Stromal cell of bone marrow (primary cell): ENCODE measurements at regions not wholly inside any gene's neighbourhood (a gene's known extent, or its start where the extent isn't known, plus 50 kb on each side); places are given as distances from the start of the nearest gene placed in this dataset.

ENCODE experiments used
- DNase-seq: peaks from one replicate; pipeline ENCODE4 v3.0.0-alpha.2; 2012; ENCODE audit warnings: low read depth

GRCh38 chr6:169906688-169907418 is 155.4 kb downstream of the ERMARD start:
- DNase-seq: no peak

DNA sequence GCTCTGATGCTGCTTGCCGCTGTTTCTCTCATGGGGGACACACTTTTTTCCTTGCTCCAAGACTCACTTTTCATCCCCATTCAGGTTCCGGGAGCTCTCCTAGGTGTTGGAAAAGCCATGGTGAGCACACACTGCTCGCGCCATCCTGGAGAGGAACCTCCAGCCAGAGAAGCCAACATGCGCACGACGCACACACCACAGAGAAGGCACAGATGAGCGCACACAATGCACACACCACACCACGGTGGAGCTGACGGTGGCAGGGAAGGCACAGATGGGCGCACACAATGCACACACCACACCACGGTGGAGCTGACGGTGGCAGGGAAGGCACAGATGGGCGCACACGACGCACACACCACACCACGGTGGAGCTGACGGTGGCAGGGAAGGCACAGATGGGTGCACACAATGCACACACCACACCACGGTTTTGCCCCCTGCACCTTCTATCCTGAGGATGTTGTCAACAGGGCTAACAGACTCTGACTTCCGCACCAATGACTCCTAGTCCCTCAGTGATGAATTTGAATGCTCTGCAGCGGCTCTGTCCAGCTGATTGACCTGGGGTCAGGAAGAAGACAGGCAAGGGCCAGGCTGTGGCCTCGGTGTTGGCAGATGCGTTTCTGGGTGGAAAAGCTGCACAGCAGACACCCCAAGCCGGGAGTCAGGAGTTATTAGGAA is 154.7 kb downstream of the ERMARD start:
- no peak for DNase-seq

GRCh38 chr6:169905041-169905807 is 153.8 kb downstream of the ERMARD start:
- DNase-seq: peak; percentile 46

GRCh38 chr6:169904051-169904922 is 152.9 kb downstream of the ERMARD start:
- DNase-seq: no peak

DNA sequence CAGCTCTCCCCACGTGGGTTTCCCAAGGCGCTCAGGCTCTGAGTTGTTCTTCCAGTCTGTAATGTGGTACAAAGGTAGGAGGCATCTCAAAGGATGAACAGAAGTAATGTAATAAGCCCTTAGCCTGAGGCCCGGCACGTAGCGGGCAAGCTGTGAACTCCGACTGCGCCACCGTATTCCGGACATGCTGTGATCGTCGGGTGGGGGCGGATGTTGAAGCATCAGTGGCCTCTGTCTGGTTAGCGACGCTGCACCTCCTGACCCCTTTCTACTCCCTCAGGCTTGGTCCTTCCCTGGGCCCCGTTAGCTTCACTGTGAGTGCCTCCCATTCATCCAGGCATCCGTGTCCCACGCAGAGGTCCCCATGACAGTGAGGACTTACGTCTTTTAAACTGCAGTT is 151.7 kb downstream of the ERMARD start:
- no peak for DNase-seq

DNA sequence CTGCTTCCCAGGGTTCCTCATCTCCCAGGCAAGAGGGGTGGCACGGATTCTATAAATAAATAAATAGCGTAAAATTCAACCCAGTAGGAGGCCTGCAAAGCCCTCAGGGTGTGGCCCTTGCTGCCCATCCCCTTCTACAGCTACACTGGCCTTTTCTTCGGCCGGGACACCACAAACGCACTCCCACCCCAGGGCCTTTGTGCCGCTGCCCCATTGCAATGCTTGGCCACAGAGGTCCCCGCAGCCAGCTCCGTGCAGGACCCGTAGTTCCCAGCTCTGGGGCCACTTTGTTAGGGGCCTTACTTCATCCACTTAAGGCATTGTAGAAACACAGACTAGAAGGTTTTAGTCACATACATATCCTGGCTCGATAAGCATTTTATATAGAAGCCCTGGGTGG is 151.2 kb downstream of the ERMARD start:
- DNase-seq: no peak

GRCh38 chr6:169902070-169902469 is 150.6 kb downstream of the ERMARD start:
- no peak for DNase-seq

DNA sequence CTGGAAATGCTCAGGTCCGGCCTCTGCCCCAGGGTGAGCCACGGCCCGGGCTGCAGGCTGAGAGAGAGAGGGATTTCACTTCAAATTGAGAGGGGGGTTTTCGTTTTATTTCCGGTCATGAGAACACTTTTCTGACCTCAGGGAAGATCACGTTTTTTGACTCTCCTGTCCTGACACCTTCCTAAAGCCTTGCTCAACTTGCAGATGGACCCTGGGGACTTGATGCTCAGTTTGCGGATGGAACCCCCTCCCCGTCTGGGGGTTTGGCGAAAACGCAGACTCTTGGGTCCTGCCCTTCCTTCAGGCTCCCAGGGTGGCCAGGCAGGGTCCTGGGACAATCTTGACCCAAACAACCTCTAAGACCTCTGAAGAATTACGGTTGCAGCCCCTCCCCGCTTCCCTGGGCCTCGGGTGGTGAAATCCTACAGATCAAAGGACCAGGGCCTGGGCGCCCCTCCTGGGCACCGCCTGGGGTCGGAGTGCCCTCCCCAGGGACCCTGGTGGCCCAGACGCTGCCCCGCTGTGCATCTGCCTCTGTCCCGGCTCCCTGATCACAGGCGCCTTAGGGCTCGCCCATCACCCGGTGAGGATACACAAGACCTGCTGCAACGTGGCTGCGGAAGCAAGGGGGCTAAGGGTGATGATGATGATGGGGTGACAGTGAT is 148.2 kb downstream of the ERMARD start:
- DNase-seq: no peak

DNA sequence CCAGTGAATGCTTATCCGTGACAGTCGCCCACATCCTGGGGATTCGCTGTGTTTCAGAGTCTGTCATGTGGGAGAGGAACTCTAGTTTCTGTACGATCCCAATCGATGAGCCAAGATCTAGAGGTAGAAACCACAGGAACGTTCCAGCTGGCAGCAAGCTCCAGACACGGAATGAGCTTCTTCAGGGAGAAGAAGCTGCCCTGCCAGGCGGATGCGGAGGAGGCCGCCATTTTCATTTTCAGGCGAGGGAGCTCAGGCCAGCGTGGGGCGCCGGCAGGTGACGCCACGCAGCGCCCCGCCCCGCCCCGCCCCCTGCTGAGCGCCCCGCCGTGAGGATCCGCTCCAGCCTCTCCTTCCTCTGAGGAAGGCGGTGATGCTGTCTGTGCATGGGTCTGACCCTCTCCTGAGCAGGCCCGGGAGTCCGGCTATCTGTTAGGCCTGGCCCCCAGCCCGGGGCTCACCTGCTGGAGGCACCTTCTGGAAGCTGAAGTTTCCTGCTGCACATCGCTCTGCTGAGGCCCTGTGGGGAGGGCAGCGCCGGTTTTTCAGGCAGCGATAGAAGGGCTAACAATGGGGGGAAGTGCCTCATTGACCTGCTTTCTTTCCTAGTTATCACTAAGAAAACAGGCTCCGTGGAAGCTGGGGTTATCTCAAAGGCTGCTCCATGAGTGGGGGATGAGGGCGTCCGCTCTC is 147.5 kb downstream of the ERMARD start:
- no peak for DNase-seq

DNA sequence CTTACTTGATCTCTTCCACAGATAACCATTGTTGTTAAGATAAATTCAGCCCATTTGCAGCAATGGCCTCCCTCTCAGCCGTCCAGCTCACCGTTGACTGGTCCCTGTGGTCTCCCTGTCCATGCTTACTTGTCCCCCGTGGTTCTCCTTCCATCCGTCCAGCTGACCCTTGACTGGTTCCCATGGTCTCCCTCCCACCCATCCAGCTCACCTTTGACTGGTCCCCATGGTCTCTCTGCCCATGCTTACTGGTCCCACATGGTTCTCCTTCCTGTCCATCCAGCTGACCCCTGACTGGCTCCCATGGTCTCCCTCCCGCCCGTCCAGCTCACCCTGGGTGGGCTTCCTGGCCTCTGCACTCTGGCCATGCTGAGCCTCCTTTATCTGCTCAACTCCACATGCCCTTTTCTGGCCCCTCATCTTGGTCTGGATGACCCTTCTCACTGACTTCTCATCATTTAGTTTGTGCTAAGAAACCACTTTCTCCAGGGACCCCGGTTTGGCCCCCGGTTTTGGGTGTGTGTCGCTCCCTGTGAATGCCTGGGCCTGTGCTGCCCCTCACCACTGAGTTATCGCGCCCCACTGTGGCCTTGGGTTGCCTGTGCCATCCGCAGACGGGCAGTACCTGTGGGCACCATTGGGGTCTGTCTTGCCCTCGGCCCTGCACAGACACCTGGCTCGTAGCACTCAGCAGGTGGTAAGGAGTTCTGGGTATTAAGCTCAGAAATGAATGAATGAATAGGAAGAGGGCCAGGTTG is 146.4 kb downstream of the ERMARD start:
- DNase-seq: no peak

GRCh38 chr6:169896826-169897456 is 145.5 kb downstream of the ERMARD start:
- DNase-seq: no peak

- no peak for DNase-seq
Measured at GRCh38 chr6:169895926-169896761, 144.7 kb downstream of the ERMARD start.

DNA sequence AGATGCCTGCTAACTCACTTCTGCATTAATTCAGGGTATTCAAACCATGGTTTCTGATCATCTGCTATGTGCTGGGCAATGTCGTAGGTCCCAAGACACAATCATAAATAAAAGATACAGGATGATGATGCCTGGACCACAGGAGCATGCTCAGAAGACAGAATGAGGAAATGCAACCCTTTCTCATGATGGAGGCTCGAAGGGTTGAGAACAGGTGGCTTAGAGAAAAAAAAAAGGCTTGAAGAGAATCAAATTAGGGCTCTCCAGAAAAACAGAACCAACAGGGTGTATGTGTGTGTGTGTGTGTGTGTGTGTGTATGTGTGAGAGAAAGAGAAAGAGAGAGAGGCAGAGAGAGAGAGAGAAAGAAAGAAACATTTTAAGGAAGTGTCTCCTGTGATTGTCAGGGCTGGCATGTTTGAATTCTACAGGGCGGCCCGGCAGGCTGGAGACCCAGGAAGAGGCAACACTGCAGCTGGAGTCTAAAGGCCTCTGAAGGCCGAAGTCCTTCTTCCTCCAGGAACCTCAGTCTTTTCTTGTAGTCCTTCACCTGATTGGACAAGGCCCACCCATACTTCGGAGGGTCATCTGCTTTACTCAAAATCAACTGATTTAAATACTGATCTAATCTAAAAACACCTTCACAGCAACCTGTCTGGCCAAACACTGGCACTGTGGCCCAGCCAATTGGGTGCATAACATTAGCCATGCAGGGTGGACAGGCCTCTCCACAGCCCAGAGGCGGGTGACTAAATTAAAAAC is 143.8 kb downstream of the ERMARD start:
- no peak for DNase-seq

GRCh38 chr6:169894377-169894960 is 143.0 kb downstream of the ERMARD start:
- DNase-seq: no peak

- no peak for DNase-seq
Measured at GRCh38 chr6:169893624-169894023, 142.2 kb downstream of the ERMARD start.

- DNase-seq: no peak
Measured at GRCh38 chr6:169891846-169892245, 140.4 kb downstream of the ERMARD start.

DNA sequence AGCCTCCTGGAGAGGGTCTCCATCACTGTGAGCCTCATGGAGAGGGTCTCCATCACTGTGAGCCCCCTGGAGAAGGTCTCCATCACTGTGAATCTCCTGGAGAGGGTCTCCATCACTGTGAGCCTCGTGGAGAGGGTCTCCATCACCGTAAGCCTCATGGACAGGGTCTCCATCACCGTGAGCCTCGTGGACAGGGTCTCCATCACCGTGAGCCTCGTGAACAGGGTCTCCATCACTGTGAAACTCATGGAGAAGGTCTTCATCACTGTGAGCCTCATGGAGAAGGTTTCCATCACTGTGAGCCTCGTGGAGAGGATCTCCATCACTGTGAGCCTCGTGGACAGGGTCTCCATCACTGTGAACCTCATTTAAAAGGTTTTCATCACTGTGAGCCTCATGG is 140.0 kb downstream of the ERMARD start:
- no peak for DNase-seq

DNA sequence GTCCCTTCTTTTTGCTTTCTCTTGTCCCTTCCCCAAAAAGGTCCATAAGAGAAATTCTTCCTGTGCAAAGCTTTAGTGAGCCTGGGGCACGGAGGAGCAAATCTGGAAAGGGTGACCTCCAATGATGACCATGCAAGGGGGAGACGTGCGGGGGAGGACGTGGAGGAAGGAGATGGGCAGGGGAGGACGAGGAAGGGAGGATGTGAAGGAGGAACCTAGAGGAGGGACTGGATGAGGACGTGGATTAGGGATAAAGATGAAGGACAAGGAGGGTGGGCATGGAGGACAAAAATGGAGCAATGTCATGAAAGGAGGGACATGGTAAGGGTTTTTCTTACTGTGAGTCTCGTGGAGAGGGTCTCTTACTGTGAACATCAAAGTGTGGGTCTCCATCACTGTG is 139.5 kb downstream of the ERMARD start:
- no peak for DNase-seq
